Astrocyte of the spinal cord (primary cell): ENCODE measurements at regions not wholly inside any gene's neighbourhood (a gene's known extent, or its start where the extent isn't known, plus 50 kb on each side); places are given as distances from the start of the nearest gene placed in this dataset.
A peak's percentile ranks its signal among the peaks of the same experiment; 100 is the strongest.

ENCODE experiments used
- DNase-seq: peaks from one replicate; pipeline ENCODE4 v3.0.0; 2011; ENCODE audit warnings: low read depth, low spot score
- H3K4me3 ChIP-seq: 2 replicates; pipeline ENCODE4 v1.5.1; 2011; ENCODE audit warnings: low read depth, mild to moderate bottlenecking, low read length, moderate library complexity
- CTCF ChIP-seq: IDR thresholded peaks from 2 replicates; pipeline ENCODE4 v1.5.1; 2012; ENCODE audit warnings: low read depth, mild to moderate bottlenecking, low read length, inconsistent platforms
- in situ Hi-C: cut with HindIII; loops from 2 replicates; pipeline ENCODE4 v1.10.0; 2017; ENCODE audit warnings: low sequenced_read_pairs

- no peak for DNase-seq
- no peak for TF ChIP-seq CTCF
- in situ Hi-C loops = no loop called here
- H3K4me3 ChIP-seq = no peak overlapping the region
Measured at GRCh38 chr14:25117342-25117741, 67.4 kb upstream of the STXBP6 start.

GRCh38 chr14:25116607-25117006 is 66.7 kb upstream of the STXBP6 start:
- DNase-seq = no peak
- no peak for TF ChIP-seq CTCF

GRCh38 chr14:25113394-25113793 is 63.4 kb upstream of the STXBP6 start:
- H3K4me3 ChIP-seq = no peak overlapping the region
- in situ Hi-C loops = no loop called here
- no peak for TF ChIP-seq CTCF
- no peak for DNase-seq

More at GRCh38 chr14:25116607-25117006, 66.7 kb upstream of the STXBP6 start:
- H3K4me3 ChIP-seq = no peak overlapping the region
- in situ Hi-C loops = no loop called here

- peak; percentile 85 for DNase-seq
- in situ Hi-C loops = no loop called here
- no peak overlapping the region for H3K4me3 ChIP-seq
- TF ChIP-seq CTCF = no peak
Measured at GRCh38 chr14:25111061-25111601, 61.2 kb upstream of the STXBP6 start.

GRCh38 chr14:25110106-25110505 is 60.2 kb upstream of the STXBP6 start:
- DNase-seq = no peak
- no peak overlapping the region for H3K4me3 ChIP-seq
- in situ Hi-C loops = no loop called here
- TF ChIP-seq CTCF = no peak

- H3K4me3 ChIP-seq = no peak overlapping the region
- no peak for TF ChIP-seq CTCF
- in situ Hi-C loops = no loop called here
- DNase-seq = no peak
Measured at GRCh38 chr14:25108959-25109358, 59.0 kb upstream of the STXBP6 start.

- no peak overlapping the region for H3K4me3 ChIP-seq
- DNase-seq = no peak
- in situ Hi-C loops = no loop called here
- no peak for TF ChIP-seq CTCF
Measured at GRCh38 chr14:25108291-25108690, 58.3 kb upstream of the STXBP6 start.
